CD14-positive monocyte (primary cell): ENCODE measurements at regions not wholly inside any gene's neighbourhood (a gene's known extent, or its start where the extent isn't known, plus 50 kb on each side); places are given as distances from the start of the nearest gene placed in this dataset.

ENCODE experiments used
- DNase-seq, 3 donors: peaks; one replicate each; pipeline ENCODE4 v3.0.0-alpha.2; 2011 to 2022
- H2AFZ ChIP-seq: 2 replicates; pipeline ENCODE4 v1.6.0; 2012; ENCODE audit warnings: mild to moderate bottlenecking, low read depth, low read length, inconsistent platforms; ENCODE audit not compliant: insufficient read depth, poor library complexity, severe bottlenecking
- H3K27ac ChIP-seq, 2 donors: 1 replicate in 1 of 2; 2 replicates in 1 of 2; pipeline ENCODE4 v1.5.1; 2012 to 2013; ENCODE audit warnings: low read length in 2 of 2, control low read depth in 1 of 2, inconsistent platforms in 1 of 2, low read depth in 1 of 2, mild to moderate bottlenecking in 1 of 2
- H3K27me3 ChIP-seq, 2 donors: one replicate each; pipeline versions ENCODE4 v1.6.0 to v1.6.1; 2011 to 2013; ENCODE audit warnings: low read length in 2 of 2; ENCODE audit not compliant: control insufficient read depth in 2 of 2, insufficient read depth in 2 of 2
- H3K36me3 ChIP-seq, 2 donors: replicated peaks in 1 of 2; 1 replicate in 1 of 2; 2 replicates in 1 of 2; pipeline versions ENCODE4 v1.5.1 to v1.6.1; 2012 to 2013; ENCODE audit warnings: low read length in 2 of 2, control low read depth in 1 of 2, inconsistent platforms in 1 of 2, mild to moderate bottlenecking in 1 of 2; ENCODE audit not compliant: insufficient read depth in 2 of 2, control insufficient read depth in 1 of 2
- H3K4me1 ChIP-seq, 2 donors: 1 replicate in 1 of 2; 2 replicates in 1 of 2; pipeline versions ENCODE4 v1.5.1 to v1.6.1; 2012 to 2013; ENCODE audit warnings: low read length in 2 of 2, control low read depth in 1 of 2, inconsistent platforms in 1 of 2, mild to moderate bottlenecking in 1 of 2, moderate library complexity in 1 of 2; ENCODE audit not compliant: insufficient read depth in 2 of 2, control insufficient read depth in 1 of 2
- H3K4me2 ChIP-seq: replicated peaks from 2 replicates; pipeline ENCODE3; 2012; ENCODE audit warnings: low read length, moderate library complexity, mild to moderate bottlenecking; ENCODE audit not compliant: poor library complexity, severe bottlenecking; ENCODE audit errors: extremely low read depth
- H3K4me3 ChIP-seq, 3 experiments: fragments of 200-600 bp in 1 of 3; sonication (generic) in 1 of 3; replicated peaks in 1 of 3; 1 replicate in 2 of 3; 2 replicates in 1 of 3; pipeline ENCODE4 v1.5.1; 2011 to 2013; ENCODE audit warnings: low read length in 3 of 3, mild to moderate bottlenecking in 3 of 3, control low read depth in 2 of 3, low read depth in 2 of 3, inconsistent platforms in 1 of 3, moderate library complexity in 1 of 3
- H3K79me2 ChIP-seq: 2 replicates; pipeline ENCODE4 v1.6.0; 2012; ENCODE audit warnings: mild to moderate bottlenecking, control low read depth, inconsistent platforms, low read length, moderate library complexity; ENCODE audit not compliant: insufficient read depth
- H3K9ac ChIP-seq: 2 replicates; pipeline ENCODE4 v1.6.0; 2017; ENCODE audit warnings: low read length, mild to moderate bottlenecking; ENCODE audit not compliant: insufficient read depth, poor library complexity, severe bottlenecking
- H3K9me3 ChIP-seq, 2 donors: replicated peaks in 1 of 2; 1 replicate in 1 of 2; 2 replicates in 1 of 2; pipeline versions ENCODE4 v1.5.1 to v1.6.1; 2012 to 2013; ENCODE audit warnings: low read length in 2 of 2, control low read depth in 1 of 2; ENCODE audit not compliant: control insufficient read depth in 1 of 2, insufficient read depth in 1 of 2
- H4K20me1 ChIP-seq: 2 replicates; pipeline ENCODE4 v1.6.0; 2012; ENCODE audit warnings: mild to moderate bottlenecking, low read length, control low read depth, moderate library complexity; ENCODE audit not compliant: insufficient read depth
- H3K27ac Mint-ChIP-seq, 7 donors: one replicate each; pipeline ENCODE4 v1.8.0; 2020; ENCODE audit warnings: mild to moderate bottlenecking in 7 of 7, mixed read lengths in 7 of 7, moderate library complexity in 6 of 7, inconsistent platforms in 2 of 7
- H3K27me3 Mint-ChIP-seq, 3 donors: one replicate each; pipeline ENCODE4 v1.8.0; 2021 to 2022; ENCODE audit warnings: low read depth in 3 of 3, mild to moderate bottlenecking in 3 of 3, mixed read lengths in 3 of 3, moderate library complexity in 3 of 3, inconsistent platforms in 1 of 3
- H3K36me3 Mint-ChIP-seq, 2 donors: one replicate each; pipeline ENCODE4 v1.8.0; 2020; ENCODE audit warnings: mixed read lengths in 2 of 2, inconsistent platforms in 1 of 2, mild to moderate bottlenecking in 1 of 2
- H3K4me1 Mint-ChIP-seq: one replicate; pipeline ENCODE4 v1.8.0; 2020; ENCODE audit warnings: mild to moderate bottlenecking, mixed read lengths
- H3K4me3 Mint-ChIP-seq, 2 donors: one replicate each; pipeline ENCODE4 v1.8.0; 2020; ENCODE audit warnings: mild to moderate bottlenecking in 2 of 2, mixed read lengths in 2 of 2, moderate library complexity in 1 of 2
- H3K9me3 Mint-ChIP-seq, 7 donors: one replicate each; pipeline ENCODE4 v1.8.0; 2020 to 2022; ENCODE audit warnings: mixed read lengths in 7 of 7, mild to moderate bottlenecking in 6 of 7, moderate library complexity in 6 of 7, inconsistent platforms in 2 of 7
- CTCF ChIP-seq: fragments of 200-600 bp; IDR thresholded peaks from one replicate; pipeline ENCODE4 v1.8.0; 2022; ENCODE audit warnings: antibody characterized with exemption, mild to moderate bottlenecking
- WGBS: methylation state at CpG from one replicate; pipeline ENCODE4 v1.1.5; 2013; ENCODE audit warnings: missing lambda C conversion rate; ENCODE audit not compliant: insufficient coverage; 5-methylcytosine and 5-hydroxymethylcytosine counted together
- intact Hi-C, 2 donors: fragments of 100-400 bp; cut with micrococcal nuclease; formaldehyde crosslinking; loops; one replicate each; pipeline versions ENCODE4 v1.15.0 to v1.15.1; 2023

GRCh38 chr2:128867936-128868636, 549.4 kb upstream of the HS6ST1 start:
- Mint-ChIP-seq H3K27me3 (no peaks in the 10 kb centered on the region), H3K9me3 (peaks cover 0 to 5% (median 2%) of the 10 kb centered on the region in 7 donors), H3K4me1 (no peaks in the 10 kb centered on the region), H3K27ac (no peak overlapping the region), H3K36me3 (no peaks in the 10 kb centered on the region), H3K4me3 (no peak overlapping the region)
- 100% methylated on average over 1 of the region's 7 CpGs for WGBS
- no peak for TF ChIP-seq CTCF
- Histone ChIP-seq H4K20me1 (no peaks in the 10 kb centered on the region), H3K27ac (no peak overlapping the region), H3K4me3 (no peak overlapping the region), H3K4me2 (no peak overlapping the region), H2AFZ (no peak overlapping the region), H3K4me1 (no peaks in the 10 kb centered on the region), H3K27me3 (no peaks in the 10 kb centered on the region), H3K9ac (no peak overlapping the region), H3K9me3 (no peaks in the 10 kb centered on the region), H3K79me2 (no peaks in the 10 kb centered on the region), H3K36me3 (no peaks in the 10 kb centered on the region)
- DNase-seq = no peak
- intact Hi-C loops = no loop called here

- Histone ChIP-seq H4K20me1 (no peaks in the 10 kb centered on the region), H3K27ac (no peak overlapping the region), H3K36me3 (no peaks in the 10 kb centered on the region), H3K4me3 (no peak overlapping the region), H3K27me3 (no peaks in the 10 kb centered on the region), H2AFZ (no peak overlapping the region), H3K9ac (no peak overlapping the region), H3K4me1 (no peaks in the 10 kb centered on the region), H3K79me2 (no peaks in the 10 kb centered on the region), H3K9me3 (no peaks in the 10 kb centered on the region), H3K4me2 (no peak overlapping the region)
- intact Hi-C loops = no loop called here
- Mint-ChIP-seq H3K4me1 (no peaks in the 10 kb centered on the region), H3K4me3 (no peak overlapping the region), H3K27ac (no peak overlapping the region), H3K36me3 (no peaks in the 10 kb centered on the region), H3K9me3 (peaks cover 0 to 5% (median 2%) of the 10 kb centered on the region in 7 donors), H3K27me3 (peaks cover 0 to 3% (median 0%) of the 10 kb centered on the region in 3 donors)
- no peak for DNase-seq
- TF ChIP-seq CTCF = no peak
- WGBS = 86% methylated on average over 2 of the region's 7 CpGs
These were observed 550.3 kb upstream of the HS6ST1 start for GRCh38 chr2:128868686-128869551.
